PFSK-1 (cell line): ENCODE measurements at regions not wholly inside any gene's neighbourhood (a gene's known extent, or its start where the extent isn't known, plus 50 kb on each side); places are given as distances from the start of the nearest gene placed in this dataset.

Experiments
- POLR2AphosphoS5 ChIP-seq: IDR thresholded peaks from 2 replicates; pipeline ENCODE4 v1.6.1; 2012; ENCODE audit warnings: low read depth, mild to moderate bottlenecking, control low read depth, low read length, moderate library complexity
- REST ChIP-seq, 2 experiments: IDR thresholded peaks; 2 replicates each; pipeline versions ENCODE4 v1.6.1 to v1.8.0; 2011 to 2012; ENCODE audit warnings: low read depth in 2 of 2, low read length in 2 of 2, control low read depth in 1 of 2, inconsistent platforms in 1 of 2, mild to moderate bottlenecking in 1 of 2, moderate library complexity in 1 of 2; ENCODE audit not compliant: insufficient read depth in 1 of 2
- SIN3A ChIP-seq: IDR thresholded peaks from 2 replicates; pipeline ENCODE4 v1.6.1; 2012; ENCODE audit warnings: mild to moderate bottlenecking, low read length, moderate library complexity, borderline replicate concordance; ENCODE audit not compliant: insufficient read depth
- TAF1 ChIP-seq: IDR thresholded peaks from 2 replicates; pipeline ENCODE4 v1.6.1; 2012; ENCODE audit warnings: low read length, control low read depth, borderline replicate concordance; ENCODE audit not compliant: insufficient read depth

GRCh38 chr1:218817071-218817470, 356.6 kb upstream of the LYPLAL1 start:
- no peak for TF ChIP-seq POLR2AphosphoS5
- TF ChIP-seq REST (IDR thresholded peaks at IDR 0.05; ENCODE audit: insufficient read depth in 1 of 2, low read depth in 2 of 2, low read length in 2 of 2), result no peak
- no peak for TF ChIP-seq TAF1
- no peak for TF ChIP-seq SIN3A
